Right ventricle myocardium inferior (tissue), 1 donor: ENCODE measurements at regions not wholly inside any gene's neighbourhood (a gene's known extent, or its start where the extent isn't known, plus 50 kb on each side); places are given as distances from the start of the nearest gene placed in this dataset.
"Not testable (repeated sequence)": the region's sequence is repeated elsewhere in the genome, so short reads cannot be mapped to it uniquely, and the experiment has no call there.

Experiments used
- ATAC-seq: fragments of 200-7000 bp; cut with Tn5 transposase; one replicate; pipeline ENCODE4 v1.9.1; 2020; ENCODE audit warnings: mild to moderate bottlenecking, moderate library complexity
- DNase-seq: peaks from one replicate; pipeline ENCODE4 v3.0.0; 2021; ENCODE audit errors: missing footprints
- intact Hi-C: fragments of 100-400 bp; cut with DNase I; formaldehyde crosslinking; loops from one replicate; pipeline ENCODE4 v1.11.0; 2022
- donor health status: DM: no; HTN: yes; CAD: no; lungs with severe emphysema.

GRCh38 chr4:49560883-49561282 is 574.8 kb downstream of the CWH43 start:
- intact Hi-C loops, ATAC-seq, DNase-seq: not testable (repeated sequence)

GRCh38 chr4:49570248-49570647 is 584.2 kb downstream of the CWH43 start:
- ATAC-seq, intact Hi-C loops, DNase-seq: not testable (repeated sequence)

GRCh38 chr4:49573666-49574215 is 587.7 kb downstream of the CWH43 start:
- ATAC-seq, intact Hi-C loops, DNase-seq: not testable (repeated sequence)

GRCh38 chr4:49575250-49575649 is 589.2 kb downstream of the CWH43 start:
- ATAC-seq, intact Hi-C loops, DNase-seq: not testable (repeated sequence)

- DNase-seq, intact Hi-C loops: not testable (repeated sequence)
These were observed 592.3 kb downstream of the CWH43 start for GRCh38 chr4:49578371-49578770.

GRCh38 chr4:49578899-49579298 is 592.8 kb downstream of the CWH43 start:
- not testable (repeated sequence) for DNase-seq

More at GRCh38 chr4:49578371-49578770, 592.3 kb downstream of the CWH43 start:
- not testable (repeated sequence) for ATAC-seq

GRCh38 chr4:49580166-49580565 is 594.1 kb downstream of the CWH43 start:
- ATAC-seq, intact Hi-C loops, DNase-seq: not testable (repeated sequence)

More at GRCh38 chr4:49578899-49579298, 592.8 kb downstream of the CWH43 start:
- ATAC-seq, intact Hi-C loops: not testable (repeated sequence)

- intact Hi-C loops, ATAC-seq, DNase-seq: not testable (repeated sequence)
These were observed 602.3 kb downstream of the CWH43 start for GRCh38 chr4:49588401-49588800.

- ATAC-seq, DNase-seq, intact Hi-C loops: not testable (repeated sequence)
These were observed 632.4 kb downstream of the CWH43 start for GRCh38 chr4:49618436-49618835.

GRCh38 chr4:49626478-49626877 is 640.4 kb downstream of the CWH43 start:
- ATAC-seq, DNase-seq, intact Hi-C loops: not testable (repeated sequence)
